ENCODE measurements at regions not wholly inside any gene's neighbourhood (a gene's known extent, or its start where the extent isn't known, plus 50 kb on each side); places are given as distances from the start of the nearest gene placed in this dataset.

GRCh38 chr2:236702657-236703372, 133.2 kb downstream of the ACKR3 start:
- Histone ChIP-seq H3K36me3 (no peaks in the 10 kb centered on the region), H3K9me3 (no peaks in the 10 kb centered on the region), H3K27me3 (no peaks in the 10 kb centered on the region), H3K4me3 (no peak overlapping the region), H3K4me1 (no peaks in the 10 kb centered on the region), H3K27ac (no peak overlapping the region)
- intact Hi-C loops (cut with DNase I; ENCODE audit: low total_unique reads), result no loop called here
- no peak for DNase-seq
- 78 to 82% methylated on average over 8 to 14 of the region's 14 CpGs for WGBS, 2 donors (ENCODE audit: low coverage in 1 of 2)
- in situ Hi-C loops (cut with MboI; ENCODE audit: low pct_ligation_motif_present in 1 of 4, low pct_unique_long_range_greater_than_20kb in 1 of 4, low sequenced_read_pairs in 3 of 4), result no loop called here
- TF ChIP-seq EP300 (IDR thresholded peaks at IDR 0.05; ENCODE audit: low read depth), result no peak

DNA sequence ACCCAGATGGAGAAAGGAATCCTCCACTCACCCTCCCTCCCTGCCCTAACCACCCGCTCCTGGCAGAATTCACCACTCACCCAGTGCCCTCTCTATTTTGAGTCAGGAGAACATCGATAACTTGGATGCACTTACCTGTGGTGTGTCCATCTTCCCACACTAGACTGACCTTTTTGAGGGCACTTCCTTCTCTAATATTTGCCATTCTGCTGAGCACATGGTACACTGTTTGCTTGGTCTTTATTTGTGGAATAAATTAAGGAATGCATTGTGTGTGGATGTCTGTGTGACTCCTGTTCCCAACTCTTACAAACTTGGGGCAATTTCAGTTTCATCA, 133.7 kb downstream of the ACKR3 start:
- no peak for DNase-seq
- WGBS, 2 donors (ENCODE audit: low coverage in 1 of 2), result 84% methylated on average over 2 of the region's 2 CpGs; no CpG with 5 or more reads in 1 of the 2 donors
- Histone ChIP-seq H3K36me3 (no peaks in the 10 kb centered on the region), H3K4me3 (no peak overlapping the region), H3K27me3 (no peaks in the 10 kb centered on the region), H3K27ac (no peak overlapping the region), H3K9me3 (no peaks in the 10 kb centered on the region), H3K4me1 (no peaks in the 10 kb centered on the region)
- TF ChIP-seq, protein P1, sequence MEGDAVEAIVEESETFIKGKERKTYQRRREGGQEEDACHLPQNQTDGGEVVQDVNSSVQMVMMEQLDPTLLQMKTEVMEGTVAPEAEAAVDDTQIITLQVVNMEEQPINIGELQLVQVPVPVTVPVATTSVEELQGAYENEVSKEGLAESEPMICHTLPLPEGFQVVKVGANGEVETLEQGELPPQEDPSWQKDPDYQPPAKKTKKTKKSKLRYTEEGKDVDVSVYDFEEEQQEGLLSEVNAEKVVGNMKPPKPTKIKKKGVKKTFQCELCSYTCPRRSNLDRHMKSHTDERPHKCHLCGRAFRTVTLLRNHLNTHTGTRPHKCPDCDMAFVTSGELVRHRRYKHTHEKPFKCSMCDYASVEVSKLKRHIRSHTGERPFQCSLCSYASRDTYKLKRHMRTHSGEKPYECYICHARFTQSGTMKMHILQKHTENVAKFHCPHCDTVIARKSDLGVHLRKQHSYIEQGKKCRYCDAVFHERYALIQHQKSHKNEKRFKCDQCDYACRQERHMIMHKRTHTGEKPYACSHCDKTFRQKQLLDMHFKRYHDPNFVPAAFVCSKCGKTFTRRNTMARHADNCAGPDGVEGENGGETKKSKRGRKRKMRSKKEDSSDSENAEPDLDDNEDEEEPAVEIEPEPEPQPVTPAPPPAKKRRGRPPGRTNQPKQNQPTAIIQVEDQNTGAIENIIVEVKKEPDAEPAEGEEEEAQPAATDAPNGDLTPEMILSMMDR (IDR thresholded peaks at IDR 0.05), result no peak
- TF ChIP-seq POLR2AphosphoS5 (IDR thresholded peaks at IDR 0.05), result no peak
- no peak for TF ChIP-seq EP300 (IDR thresholded peaks at IDR 0.05; ENCODE audit: low read depth)
- no peak for TF ChIP-seq POLR2A (IDR thresholded peaks at IDR 0.05)
- intact Hi-C loops (cut with DNase I; ENCODE audit: low total_unique reads) (no loop called here), in situ Hi-C loops (cut with MboI; ENCODE audit: low pct_ligation_motif_present in 1 of 4, low pct_unique_long_range_greater_than_20kb in 1 of 4, low sequenced_read_pairs in 3 of 4) (no loop called here)

DNA sequence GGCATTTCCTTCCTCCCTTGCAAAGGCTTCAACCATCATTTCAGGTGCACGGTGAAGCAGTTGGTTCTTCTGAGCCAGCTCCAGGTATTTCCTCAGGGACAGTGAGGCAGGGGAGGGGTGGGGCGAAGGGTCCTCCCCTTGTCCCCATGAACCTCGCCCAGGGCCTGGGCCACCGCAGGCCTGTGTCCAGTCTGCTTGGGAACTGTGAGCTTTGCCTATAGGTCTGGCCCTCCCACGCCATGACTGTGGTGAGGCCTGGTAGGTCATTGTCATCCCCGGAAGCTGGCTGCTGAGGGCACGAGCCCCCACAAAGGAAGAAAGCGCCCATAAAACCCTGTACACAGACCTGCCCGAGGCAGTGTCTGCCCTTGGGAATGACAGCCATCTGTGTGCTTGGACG, 134.3 kb downstream of the ACKR3 start:
- H3K4me3 ChIP-seq, result no peak overlapping the region
- 78 to 87% methylated on average over 2 to 9 of the region's 10 CpGs for WGBS, 2 donors (ENCODE audit: low coverage in 1 of 2)
- intact Hi-C loops (cut with DNase I; ENCODE audit: low total_unique reads) (no loop called here), in situ Hi-C loops (cut with MboI; ENCODE audit: low pct_ligation_motif_present in 1 of 4, low pct_unique_long_range_greater_than_20kb in 1 of 4, low sequenced_read_pairs in 3 of 4) (no loop called here)
- H3K4me1 ChIP-seq, result no peaks in the 10 kb centered on the region
- H3K27me3 ChIP-seq, result no peaks in the 10 kb centered on the region
- DNase-seq, result no peak
- no peak for TF ChIP-seq POLR2AphosphoS5 (IDR thresholded peaks at IDR 0.05)
- TF ChIP-seq, protein P1 (IDR thresholded peaks at IDR 0.05), result no peak
- TF ChIP-seq EP300 (IDR thresholded peaks at IDR 0.05; ENCODE audit: low read depth), result no peak
- TF ChIP-seq POLR2A (IDR thresholded peaks at IDR 0.05), result no peak
- H3K9me3 ChIP-seq, result no peaks in the 10 kb centered on the region
- H3K27ac ChIP-seq, result no peak overlapping the region
- H3K36me3 ChIP-seq, result no peaks in the 10 kb centered on the region

- H3K27me3 ChIP-seq, result no peaks in the 10 kb centered on the region
- TF ChIP-seq EP300 (IDR thresholded peaks at IDR 0.05; ENCODE audit: low read depth), result no peak
- TF ChIP-seq, protein P1 (IDR thresholded peaks at IDR 0.05), result no peak
- no peak for TF ChIP-seq POLR2AphosphoS5 (IDR thresholded peaks at IDR 0.05)
- no peak for TF ChIP-seq POLR2A (IDR thresholded peaks at IDR 0.05)
- in situ Hi-C loops (cut with MboI; ENCODE audit: low pct_ligation_motif_present in 1 of 4, low pct_unique_long_range_greater_than_20kb in 1 of 4, low sequenced_read_pairs in 3 of 4) (no loop called here), intact Hi-C loops (cut with DNase I; ENCODE audit: low total_unique reads) (no loop called here)
- no peak overlapping the region for H3K27ac ChIP-seq
- WGBS, 2 donors (ENCODE audit: low coverage in 1 of 2), result 93% methylated on average over 6 of the region's 6 CpGs; no CpG with 5 or more reads in 1 of the 2 donors
- H3K9me3 ChIP-seq, result no peaks in the 10 kb centered on the region
- no peak overlapping the region for H3K4me3 ChIP-seq
- no peaks in the 10 kb centered on the region for H3K4me1 ChIP-seq
- DNase-seq, result no peak
- H3K36me3 ChIP-seq, result no peaks in the 10 kb centered on the region
These were observed 135.3 kb downstream of the ACKR3 start for GRCh38 chr2:236704887-236705286.
